AG09319 (cell line): ENCODE measurements at regions not wholly inside any gene's neighbourhood (a gene's known extent, or its start where the extent isn't known, plus 50 kb on each side); places are given as distances from the start of the nearest gene placed in this dataset.

Source experiments
- DNase-seq: peaks from one replicate; pipeline ENCODE4 v3.0.0-alpha.2; 2010; ENCODE audit warnings: low read depth; ENCODE audit errors: extremely low read depth
- CTCF ChIP-seq: IDR thresholded peaks from 2 replicates; pipeline ENCODE4 v1.5.1; 2011; ENCODE audit warnings: low read depth, mild to moderate bottlenecking, inconsistent platforms, low read length, moderate library complexity

DNA sequence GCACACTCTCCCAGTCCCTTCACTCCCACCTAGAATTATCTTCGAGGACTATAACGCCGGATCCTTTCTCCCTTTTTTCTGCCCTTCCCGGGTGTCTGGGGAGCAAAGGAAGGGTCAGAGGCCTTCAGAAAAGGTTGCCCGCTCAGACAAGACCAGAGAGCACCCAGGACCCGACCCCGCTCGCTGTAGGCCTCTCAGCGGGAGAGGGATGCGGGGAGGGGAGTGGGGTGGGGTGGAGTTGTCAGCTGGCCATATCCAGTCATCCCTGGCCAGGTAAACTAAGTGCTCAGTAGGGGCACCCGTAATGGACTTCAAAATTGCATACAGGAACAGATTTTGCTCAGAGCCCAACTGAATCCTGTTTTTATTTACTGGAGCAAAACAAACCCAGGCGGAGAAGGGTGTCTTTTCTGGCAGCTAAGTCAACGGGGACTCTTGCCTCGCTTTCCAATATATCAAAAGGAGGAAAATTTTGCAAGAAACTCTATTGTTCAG lies 65.0 kb downstream of the NOL4 start:
- no peak for TF ChIP-seq CTCF
- DNase-seq = no peak

- TF ChIP-seq CTCF = no peak
- no peak for DNase-seq
Observed at GRCh38 chr18:34158881-34159690, 65.6 kb downstream of the NOL4 start.

DNA sequence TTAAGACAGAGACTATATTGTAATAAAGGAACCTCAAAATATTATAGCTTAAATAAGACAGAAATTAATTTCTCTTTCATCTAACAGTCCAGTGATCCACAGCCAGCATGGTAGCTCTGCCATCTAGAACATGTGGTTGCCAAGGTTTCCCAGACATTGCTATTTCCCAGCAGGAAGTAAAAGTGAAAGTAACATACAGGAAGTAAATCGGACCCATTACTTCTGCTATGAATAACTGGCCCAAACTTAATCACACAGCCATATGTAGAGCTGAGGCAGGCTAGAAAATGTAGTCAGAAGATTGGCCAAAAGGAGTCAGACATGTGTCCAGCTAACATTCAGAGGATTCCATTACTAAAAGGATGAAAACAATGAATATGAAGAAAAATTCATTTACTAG lies 71.0 kb downstream of the NOL4 start:
- DNase-seq = no peak
- TF ChIP-seq CTCF = no peak

- no peak for DNase-seq
Observed at GRCh38 chr18:34131006-34131405, 93.7 kb downstream of the NOL4 start.

DNA sequence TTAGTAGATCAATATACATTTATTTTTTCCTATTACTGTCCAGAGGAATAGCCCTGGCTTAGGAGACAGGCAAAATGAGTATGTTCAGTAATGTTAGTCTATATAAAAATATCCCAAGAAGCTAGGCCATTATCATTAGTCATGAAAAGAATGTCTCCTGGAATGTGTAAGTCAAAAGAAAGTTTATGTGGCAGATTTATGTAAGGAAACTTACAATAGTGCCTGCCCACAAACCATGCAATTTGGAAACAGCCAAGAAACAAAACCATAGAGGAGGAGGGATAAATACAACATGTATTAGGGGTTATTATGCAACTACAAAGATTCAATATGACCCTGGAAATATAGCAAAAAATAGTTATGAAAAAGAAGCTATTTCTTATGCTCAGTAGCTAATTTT lies 96.3 kb downstream of the NOL4 start:
- no peak for DNase-seq
- no peak for TF ChIP-seq CTCF

More at GRCh38 chr18:34131006-34131405, 93.7 kb downstream of the NOL4 start:
- TF ChIP-seq CTCF = no peak

- DNase-seq = no peak
- TF ChIP-seq CTCF = no peak
Observed at GRCh38 chr18:34126121-34126520, 98.6 kb downstream of the NOL4 start.

- DNase-seq = peak; percentile 1
- TF ChIP-seq CTCF = peak; percentile 90
Observed at GRCh38 chr18:34122724-34123334, 101.9 kb downstream of the NOL4 start.
